ENCODE measurements at regions not wholly inside any gene's neighbourhood (a gene's known extent, or its start where the extent isn't known, plus 50 kb on each side); places are given as distances from the start of the nearest gene placed in this dataset.

GRCh38 chr10:8665322-8665721 lies 610.8 kb downstream of the GATA3 start:
- no peak for TF ChIP-seq RCOR1 (IDR thresholded peaks at IDR 0.05; ENCODE audit: insufficient replicate concordance, low read length)
- no peak for TF ChIP-seq POLR2A (IDR thresholded peaks at IDR 0.05; ENCODE audit: low read depth, low read length)
- TF ChIP-seq, protein P1, sequence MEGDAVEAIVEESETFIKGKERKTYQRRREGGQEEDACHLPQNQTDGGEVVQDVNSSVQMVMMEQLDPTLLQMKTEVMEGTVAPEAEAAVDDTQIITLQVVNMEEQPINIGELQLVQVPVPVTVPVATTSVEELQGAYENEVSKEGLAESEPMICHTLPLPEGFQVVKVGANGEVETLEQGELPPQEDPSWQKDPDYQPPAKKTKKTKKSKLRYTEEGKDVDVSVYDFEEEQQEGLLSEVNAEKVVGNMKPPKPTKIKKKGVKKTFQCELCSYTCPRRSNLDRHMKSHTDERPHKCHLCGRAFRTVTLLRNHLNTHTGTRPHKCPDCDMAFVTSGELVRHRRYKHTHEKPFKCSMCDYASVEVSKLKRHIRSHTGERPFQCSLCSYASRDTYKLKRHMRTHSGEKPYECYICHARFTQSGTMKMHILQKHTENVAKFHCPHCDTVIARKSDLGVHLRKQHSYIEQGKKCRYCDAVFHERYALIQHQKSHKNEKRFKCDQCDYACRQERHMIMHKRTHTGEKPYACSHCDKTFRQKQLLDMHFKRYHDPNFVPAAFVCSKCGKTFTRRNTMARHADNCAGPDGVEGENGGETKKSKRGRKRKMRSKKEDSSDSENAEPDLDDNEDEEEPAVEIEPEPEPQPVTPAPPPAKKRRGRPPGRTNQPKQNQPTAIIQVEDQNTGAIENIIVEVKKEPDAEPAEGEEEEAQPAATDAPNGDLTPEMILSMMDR (conservative IDR thresholded peaks at IDR 0.05; ENCODE audit: low read depth, low read length): no peak
- no peak for TF ChIP-seq NFE2L2 (IDR thresholded peaks at IDR 0.05; ENCODE audit: low read depth, low read length)
- no peak for TF ChIP-seq FOS (IDR thresholded peaks at IDR 0.05; ENCODE audit: low read depth, low read length)
- no peak for TF ChIP-seq CHD1 (IDR thresholded peaks at IDR 0.05; ENCODE audit: low read depth, low read length)
- no peak for TF ChIP-seq SMC3 (IDR thresholded peaks at IDR 0.05; ENCODE audit: low read depth, low read length)
- TF ChIP-seq MAZ (IDR thresholded peaks at IDR 0.05; ENCODE audit: borderline replicate concordance, low read depth, low read length): no peak
- no peak for TF ChIP-seq RAD21 (IDR thresholded peaks at IDR 0.05; ENCODE audit: low read length)
- TF ChIP-seq BHLHE40 (IDR thresholded peaks at IDR 0.05; ENCODE audit: low read depth, low read length): no peak
- no peak for TF ChIP-seq MXI1 (IDR thresholded peaks at IDR 0.05; ENCODE audit: borderline replicate concordance, low read depth, low read length)
- TF ChIP-seq, protein P2, sequence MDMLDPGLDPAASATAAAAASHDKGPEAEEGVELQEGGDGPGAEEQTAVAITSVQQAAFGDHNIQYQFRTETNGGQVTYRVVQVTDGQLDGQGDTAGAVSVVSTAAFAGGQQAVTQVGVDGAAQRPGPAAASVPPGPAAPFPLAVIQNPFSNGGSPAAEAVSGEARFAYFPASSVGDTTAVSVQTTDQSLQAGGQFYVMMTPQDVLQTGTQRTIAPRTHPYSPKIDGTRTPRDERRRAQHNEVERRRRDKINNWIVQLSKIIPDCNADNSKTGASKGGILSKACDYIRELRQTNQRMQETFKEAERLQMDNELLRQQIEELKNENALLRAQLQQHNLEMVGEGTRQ (IDR thresholded peaks at IDR 0.05; ENCODE audit: low read depth, low read length): no peak

All from IMR-90 (cell line).